ENCODE measurements at regions not wholly inside any gene's neighbourhood (a gene's known extent, or its start where the extent isn't known, plus 50 kb on each side); places are given as distances from the start of the nearest gene placed in this dataset.

- DNase-seq (no peak), ATAC-seq (no peak)
- Mint-ChIP-seq H3K4me3 (no peak overlapping the region), H3K27me3 (ENCODE audit: low read depth) (no peaks in the 10 kb centered on the region), H3K4me1 (ENCODE audit: low read depth) (no peaks in the 10 kb centered on the region), H3K9me3 (no peaks in the 10 kb centered on the region), H3K36me3 (ENCODE audit: insufficient read depth) (no peaks in the 10 kb centered on the region)
These were observed 80.7 kb upstream of the OSR1 start for GRCh38 chr2:19439081-19439480.

GRCh38 chr2:19435815-19436214 is 77.4 kb upstream of the OSR1 start:
- Mint-ChIP-seq H3K36me3 (ENCODE audit: insufficient read depth) (no peaks in the 10 kb centered on the region), H3K4me1 (ENCODE audit: low read depth) (no peaks in the 10 kb centered on the region), H3K9me3 (no peaks in the 10 kb centered on the region), H3K27me3 (ENCODE audit: low read depth) (no peaks in the 10 kb centered on the region), H3K4me3 (no peak overlapping the region)
- ATAC-seq (no peak), DNase-seq (no peak)

- H3K27me3 Mint-ChIP-seq (ENCODE audit: low read depth): no peaks in the 10 kb centered on the region
These were observed 76.0 kb upstream of the OSR1 start for GRCh38 chr2:19434413-19434812.

GRCh38 chr2:19426941-19427340 is 68.5 kb upstream of the OSR1 start:
- ATAC-seq: no peak
- no peaks in the 10 kb centered on the region for H3K36me3 Mint-ChIP-seq (ENCODE audit: insufficient read depth)
- H3K4me3 Mint-ChIP-seq: no peak overlapping the region
- no peak for DNase-seq
- H3K4me1 Mint-ChIP-seq (ENCODE audit: low read depth): no peaks in the 10 kb centered on the region
- H3K9me3 Mint-ChIP-seq: no peaks in the 10 kb centered on the region
- H3K27me3 Mint-ChIP-seq (ENCODE audit: low read depth): peaks cover 3% of the 10 kb centered on the region

More at GRCh38 chr2:19434413-19434812, 76.0 kb upstream of the OSR1 start:
- no peaks in the 10 kb centered on the region for H3K36me3 Mint-ChIP-seq (ENCODE audit: insufficient read depth)
- no peak overlapping the region for H3K4me3 Mint-ChIP-seq
- no peak for ATAC-seq
- no peaks in the 10 kb centered on the region for H3K4me1 Mint-ChIP-seq (ENCODE audit: low read depth)
- H3K9me3 Mint-ChIP-seq: no peaks in the 10 kb centered on the region
- no peak for DNase-seq

- H3K4me3 Mint-ChIP-seq: no peak overlapping the region
- H3K27me3 Mint-ChIP-seq (ENCODE audit: low read depth): peaks cover 6% of the 10 kb centered on the region
- no peaks in the 10 kb centered on the region for H3K36me3 Mint-ChIP-seq (ENCODE audit: insufficient read depth)
- no peaks in the 10 kb centered on the region for H3K9me3 Mint-ChIP-seq
- no peak for ATAC-seq
- H3K4me1 Mint-ChIP-seq (ENCODE audit: low read depth): no peaks in the 10 kb centered on the region
- no peak for DNase-seq
These were observed 67.7 kb upstream of the OSR1 start for GRCh38 chr2:19426144-19426543.

GRCh38 chr2:19425419-19425818 is 67.0 kb upstream of the OSR1 start:
- Mint-ChIP-seq H3K9me3 (no peaks in the 10 kb centered on the region), H3K4me1 (ENCODE audit: low read depth) (no peaks in the 10 kb centered on the region), H3K36me3 (ENCODE audit: insufficient read depth) (no peaks in the 10 kb centered on the region), H3K4me3 (no peak overlapping the region), H3K27me3 (ENCODE audit: low read depth) (peaks cover 6% of the 10 kb centered on the region)
- DNase-seq (no peak), ATAC-seq (no peak)

- Mint-ChIP-seq H3K4me1 (ENCODE audit: low read depth) (no peaks in the 10 kb centered on the region), H3K9me3 (no peaks in the 10 kb centered on the region), H3K27me3 (ENCODE audit: low read depth) (peaks cover 8% of the 10 kb centered on the region), H3K4me3 (no peak overlapping the region), H3K36me3 (ENCODE audit: insufficient read depth) (no peaks in the 10 kb centered on the region)
- ATAC-seq (no peak), DNase-seq (no peak)
These were observed 60.9 kb upstream of the OSR1 start for GRCh38 chr2:19419211-19419880.

GRCh38 chr2:19416784-19417684 is 58.6 kb upstream of the OSR1 start:
- ATAC-seq (no peak), DNase-seq (no peak)
- H3K9me3 Mint-ChIP-seq: peaks cover under 1% of the 10 kb centered on the region
- no peak overlapping the region for H3K4me3 Mint-ChIP-seq
- no peaks in the 10 kb centered on the region for H3K4me1 Mint-ChIP-seq (ENCODE audit: low read depth)
- peaks cover 12% of the 10 kb centered on the region for H3K27me3 Mint-ChIP-seq (ENCODE audit: low read depth)
- H3K36me3 Mint-ChIP-seq (ENCODE audit: insufficient read depth): no peaks in the 10 kb centered on the region

- no peak for DNase-seq
- H3K9me3 Mint-ChIP-seq: peaks cover 7% of the 10 kb centered on the region
- H3K4me3 Mint-ChIP-seq: no peak overlapping the region
- peaks cover 9% of the 10 kb centered on the region for H3K27me3 Mint-ChIP-seq (ENCODE audit: low read depth)
- no peaks in the 10 kb centered on the region for H3K4me1 Mint-ChIP-seq (ENCODE audit: low read depth)
- no peaks in the 10 kb centered on the region for H3K36me3 Mint-ChIP-seq (ENCODE audit: insufficient read depth)
- ATAC-seq: no peak
These were observed 57.7 kb upstream of the OSR1 start for GRCh38 chr2:19416083-19416482.

- Mint-ChIP-seq H3K4me1 (ENCODE audit: low read depth) (no peaks in the 10 kb centered on the region), H3K36me3 (ENCODE audit: insufficient read depth) (no peaks in the 10 kb centered on the region), H3K4me3 (no peak overlapping the region), H3K9me3 (peaks cover 11% of the 10 kb centered on the region), H3K27me3 (ENCODE audit: low read depth) (peaks cover 19% of the 10 kb centered on the region)
- ATAC-seq: no peak
- DNase-seq: no peak
These were observed 50.6 kb upstream of the OSR1 start for GRCh38 chr2:19409046-19409445.

- ATAC-seq (no peak), DNase-seq (no peak)
- Mint-ChIP-seq H3K36me3 (ENCODE audit: insufficient read depth) (no peaks in the 10 kb centered on the region), H3K4me3 (no peak overlapping the region), H3K4me1 (ENCODE audit: low read depth) (no peaks in the 10 kb centered on the region), H3K9me3 (peaks cover 11% of the 10 kb centered on the region), H3K27me3 (ENCODE audit: low read depth) (peaks cover 22% of the 10 kb centered on the region)
These were observed 50.2 kb upstream of the OSR1 start for GRCh38 chr2:19408592-19408991.
